IMR-90 (cell line): ENCODE measurements at regions not wholly inside any gene's neighbourhood (a gene's known extent, or its start where the extent isn't known, plus 50 kb on each side); places are given as distances from the start of the nearest gene placed in this dataset.

ENCODE experiments used
- ATAC-seq: fragments of 200-7000 bp; cut with Tn5 transposase; 2 replicates; pipeline ENCODE4 v1.9.1; 2020; ENCODE audit warnings: low read depth, mild to moderate bottlenecking, moderate library complexity
- BruUV-seq: library from RNA; stranded (reverse); fragments of 400-500 nt; replicated peaks from 2 replicates; lab custom pipeline; 2021; lab: Mats Ljungman, UMichigan
- CTCF ChIA-PET: fragments of 300-600 bp; formaldehyde crosslinking; extraction: SDS; loops from one replicate; lab custom pipeline; 2021; ENCODE audit warnings: antibody characterized with exemption; lab: Yijun Ruan, JAX
- POLR2A ChIA-PET: fragments of 300-600 bp; sonication (Branson Sonifier 250); formaldehyde crosslinking; loops from one replicate; lab custom pipeline; 2022; ENCODE audit warnings: antibody characterized with exemption; ENCODE audit not compliant: unreplicated experiment; lab: Charles Lee
- DNase-seq: peaks from one replicate; pipeline ENCODE4 v3.0.0; 2013
- H2AFZ ChIP-seq: replicated peaks from 2 replicates; pipeline ENCODE3; 2013; ENCODE audit warnings: low read length, mild to moderate bottlenecking; ENCODE audit not compliant: poor library complexity
- H2AK5ac ChIP-seq: 2 replicates; pipeline ENCODE4 v1.6.1; 2013; ENCODE audit warnings: low read depth, low read length, inconsistent platforms
- H2AK9ac ChIP-seq: replicated peaks from 2 replicates; pipeline ENCODE3; 2013; ENCODE audit warnings: mild to moderate bottlenecking, low read depth, low read length, moderate library complexity; ENCODE audit not compliant: poor library complexity
- H2BK120ac ChIP-seq: 2 replicates; pipeline ENCODE4 v1.6.1; 2013; ENCODE audit warnings: low read depth, low read length, inconsistent platforms
- H2BK15ac ChIP-seq: 3 replicates; pipeline ENCODE4 v1.6.1; 2013; ENCODE audit warnings: low read depth, low read length, inconsistent platforms
- H2BK20ac ChIP-seq: 2 replicates; pipeline ENCODE4 v1.6.1; 2013; ENCODE audit warnings: low read depth, mild to moderate bottlenecking, inconsistent platforms, low read length, moderate library complexity
- H2BK5ac ChIP-seq: 2 replicates; pipeline ENCODE4 v1.6.1; 2013; ENCODE audit warnings: mild to moderate bottlenecking, low read depth, low read length, inconsistent platforms; ENCODE audit not compliant: poor library complexity, severe bottlenecking
- H3K14ac ChIP-seq: replicated peaks from 2 replicates; pipeline ENCODE4 v1.6.1; 2013; ENCODE audit warnings: low read depth, low read length, inconsistent platforms
- H3K18ac ChIP-seq: 2 replicates; pipeline ENCODE4 v1.6.1; 2013; ENCODE audit warnings: low read depth, low read length, control low read depth
- H3K23ac ChIP-seq: 2 replicates; pipeline ENCODE4 v1.6.1; 2013; ENCODE audit warnings: low read depth, low read length, inconsistent platforms
- H3K27ac ChIP-seq: 2 replicates; pipeline ENCODE4 v1.5.1; 2013; ENCODE audit warnings: mild to moderate bottlenecking, control low read depth, low read length; ENCODE audit not compliant: insufficient read depth
- H3K27me3 ChIP-seq: 2 replicates; pipeline ENCODE4 v1.6.1; 2013; ENCODE audit warnings: low read length; ENCODE audit not compliant: control insufficient read depth, insufficient read depth
- H3K36me3 ChIP-seq: 2 replicates; pipeline ENCODE4 v1.6.1; 2013; ENCODE audit warnings: low read length, mixed read lengths; ENCODE audit not compliant: control insufficient read depth, insufficient read depth
- H3K4ac ChIP-seq: 2 replicates; pipeline ENCODE4 v1.6.1; 2013; ENCODE audit warnings: low read depth, low read length, inconsistent platforms
- H3K4me1 ChIP-seq: 2 replicates; pipeline ENCODE4 v1.6.1; 2013; ENCODE audit warnings: low read length, mixed read lengths; ENCODE audit not compliant: control insufficient read depth, insufficient read depth
- H3K4me2 ChIP-seq: 2 replicates; pipeline ENCODE4 v1.6.1; 2013; ENCODE audit warnings: low read depth, mild to moderate bottlenecking, control low read depth, low read length, moderate library complexity
- H3K4me3 ChIP-seq: 2 replicates; pipeline ENCODE4 v1.5.1; 2013; ENCODE audit warnings: low read depth, mild to moderate bottlenecking, control low read depth, low read length, moderate library complexity; ENCODE audit not compliant: insufficient read depth
- H3K56ac ChIP-seq: 2 replicates; pipeline ENCODE4 v1.6.1; 2013; ENCODE audit warnings: low read length, inconsistent platforms; ENCODE audit not compliant: insufficient read depth; ENCODE audit errors: extremely low read depth
- H3K79me1 ChIP-seq, 2 experiments: 2 replicates each; pipeline ENCODE4 v1.6.1; 2013; ENCODE audit warnings: low read length in 2 of 2, inconsistent platforms in 1 of 2, low read depth in 1 of 2
- H3K9ac ChIP-seq: 2 replicates; pipeline ENCODE4 v1.6.1; 2013; ENCODE audit warnings: low read depth, low read length, control low read depth
- H3K9me1 ChIP-seq: 2 replicates; pipeline ENCODE4 v1.6.1; 2013; ENCODE audit warnings: low read length, inconsistent platforms; ENCODE audit not compliant: insufficient read depth
- H3K9me3 ChIP-seq: 2 replicates; pipeline ENCODE4 v1.6.1; 2013; ENCODE audit warnings: low read length; ENCODE audit not compliant: control insufficient read depth, insufficient read depth
- H4K20me1 ChIP-seq: 2 replicates; pipeline ENCODE4 v1.6.1; 2013; ENCODE audit warnings: low read length, inconsistent platforms; ENCODE audit not compliant: insufficient read depth
- H4K5ac ChIP-seq: 2 replicates; pipeline ENCODE4 v1.6.1; 2013; ENCODE audit warnings: mild to moderate bottlenecking, low read depth, low read length, control low read depth
- H4K8ac ChIP-seq, 2 experiments: 2 replicates each; pipeline ENCODE4 v1.6.1; 2013; ENCODE audit warnings: low read depth in 2 of 2, low read length in 2 of 2, control low read depth in 1 of 2, inconsistent platforms in 1 of 2
- H4K91ac ChIP-seq: 2 replicates; pipeline ENCODE4 v1.6.1; 2013; ENCODE audit warnings: low read depth, low read length, inconsistent platforms; ENCODE audit not compliant: insufficient read depth
- BHLHE40 ChIP-seq: fragments of 150-350 bp; IDR thresholded peaks from 2 replicates; pipeline ENCODE4 v1.6.1; 2016; ENCODE audit warnings: mild to moderate bottlenecking, low read depth, low read length
- CHD1 ChIP-seq: IDR thresholded peaks from 2 replicates; pipeline ENCODE4 v1.6.1; 2012; ENCODE audit warnings: low read depth, low read length, improper control_type of control experiment
- ELK1 ChIP-seq: fragments of 150-350 bp; IDR thresholded peaks from 2 replicates; pipeline ENCODE4 v1.6.1; 2016; ENCODE audit warnings: low read depth, mild to moderate bottlenecking, low read length, moderate library complexity, borderline replicate concordance
- MAFK ChIP-seq: IDR thresholded peaks from 2 replicates; pipeline ENCODE4 v1.6.1; 2012; ENCODE audit warnings: low read depth, low read length, improper control_type of control experiment
- MAZ ChIP-seq: IDR thresholded peaks from 2 replicates; pipeline ENCODE4 v1.6.1; 2012; ENCODE audit warnings: low read depth, mild to moderate bottlenecking, low read length, improper control_type of control experiment, moderate library complexity, borderline replicate concordance
- MXI1 ChIP-seq: IDR thresholded peaks from 2 replicates; pipeline ENCODE4 v1.6.1; 2012; ENCODE audit warnings: low read depth, mild to moderate bottlenecking, low read length, moderate library complexity, borderline replicate concordance
- NFE2L2 ChIP-seq: fragments of 150-350 bp; IDR thresholded peaks from 2 replicates; pipeline ENCODE4 v1.6.1; 2016; ENCODE audit warnings: low read depth, mild to moderate bottlenecking, low read length
- POLR2A ChIP-seq: IDR thresholded peaks from 2 replicates; pipeline ENCODE4 v1.6.1; 2012; ENCODE audit warnings: mild to moderate bottlenecking, low read depth, low read length
- RAD21 ChIP-seq: IDR thresholded peaks from 2 replicates; pipeline ENCODE4 v1.6.1; 2012; ENCODE audit warnings: low read length, improper control_type of control experiment
- RCOR1 ChIP-seq: IDR thresholded peaks from 2 replicates; pipeline ENCODE4 v1.6.1; 2012; ENCODE audit warnings: mild to moderate bottlenecking, low read length, improper control_type of control experiment; ENCODE audit not compliant: insufficient replicate concordance
- RFX5 ChIP-seq: IDR thresholded peaks from 2 replicates; pipeline ENCODE4 v1.8.0; 2012; ENCODE audit warnings: low read depth, mild to moderate bottlenecking, low read length, moderate library complexity
- SMC3 ChIP-seq: fragments of 150-350 bp; IDR thresholded peaks from 2 replicates; pipeline ENCODE4 v1.6.1; 2016; ENCODE audit warnings: low read depth, mild to moderate bottlenecking, antibody characterized with exemption, low read length, moderate library complexity
- USF2 ChIP-seq: fragments of 150-350 bp; IDR thresholded peaks from 2 replicates; pipeline ENCODE4 v1.6.1; 2017; ENCODE audit warnings: mild to moderate bottlenecking, antibody characterized with exemption, low read length, low read depth
- WGBS, 2 experiments: methylation state at CpG; one replicate each; pipeline versions ENCODE4 v1.1.5 to v1.1.7; 2013; ENCODE audit warnings: missing lambda C conversion rate in 2 of 2; ENCODE audit not compliant: insufficient read length in 1 of 2; ENCODE audit errors: extremely low coverage in 2 of 2; 5-methylcytosine and 5-hydroxymethylcytosine counted together
- dilution Hi-C: fragments of 300-500 bp; cut with HindIII; formaldehyde crosslinking; loops from one replicate; pipeline ENCODE4 v1.14.3; 2018; ENCODE audit warnings: low sequenced_read_pairs; ENCODE audit not compliant: unreplicated experiment
- in situ Hi-C: fragments of 300-500 bp; cut with MboI; formaldehyde crosslinking; loops from 3 replicates; pipeline ENCODE4 v1.14.3; 2019; ENCODE audit warnings: low sequenced_read_pairs, inconsistent platforms, mixed read lengths
- intact Hi-C: fragments of 100-400 bp; cut with micrococcal nuclease; formaldehyde crosslinking; loops from 2 replicates; pipeline ENCODE4 v1.10.0; 2022

GRCh38 chr2:239696559-239697207 is 295.9 kb upstream of the HDAC4 start:
- dilution Hi-C loops: no loop called here
- ChIA-PET POLR2A (no interaction called here), CTCF (no interaction called here)

More at GRCh38 chr2:239696559-239697207, 295.9 kb upstream of the HDAC4 start:
- intact Hi-C loops (no loop called here), in situ Hi-C loops (no loop called here)
- BruUV-seq: no TSS peak
- Histone ChIP-seq H2AFZ (no peak overlapping the region), H3K23ac (no peak overlapping the region), H2BK5ac (no peak overlapping the region), H3K4me3 (no peak overlapping the region), H3K4ac (no peak overlapping the region), H3K4me1 (no peaks in the 10 kb centered on the region), H3K9me3 (peaks cover 15% of the 10 kb centered on the region), H2AK5ac (no peak overlapping the region), H3K14ac (no peak overlapping the region), H3K79me1 (no peaks in the 10 kb centered on the region), H4K8ac (no peak overlapping the region), H3K27ac (no peak overlapping the region), H4K91ac (no peak overlapping the region), H3K4me2 (no peak overlapping the region), H3K9me1 (no peaks in the 10 kb centered on the region), H3K36me3 (no peaks in the 10 kb centered on the region), H2AK9ac (no peak overlapping the region), H3K9ac (no peak overlapping the region), H2BK15ac (no peak overlapping the region), H4K20me1 (no peaks in the 10 kb centered on the region), H3K18ac (no peak overlapping the region), H3K56ac (no peak overlapping the region), H3K27me3 (no peaks in the 10 kb centered on the region), H2BK120ac (no peak overlapping the region), H4K5ac (no peak overlapping the region), H2BK20ac (no peak overlapping the region)
- no peak for TF ChIP-seq CHD1
- TF ChIP-seq RAD21: no peak
- no peak for TF ChIP-seq SMC3
- TF ChIP-seq MAZ: no peak
- no peak for TF ChIP-seq RFX5
- TF ChIP-seq RCOR1: no peak
- no peak for TF ChIP-seq NFE2L2
- no peak for TF ChIP-seq ELK1
- no peak for TF ChIP-seq MXI1
- TF ChIP-seq USF2: no peak
- no peak for TF ChIP-seq POLR2A
- TF ChIP-seq MAFK: no peak
- TF ChIP-seq BHLHE40: no peak
- 32% methylated on average over 3 of the region's 13 CpGs; no CpG with 5 or more reads in 1 of the 2 experiments for WGBS, 2 experiments
- ATAC-seq: no peak
- no peak for DNase-seq
